ENCODE measurements at regions not wholly inside any gene's neighbourhood (a gene's known extent, or its start where the extent isn't known, plus 50 kb on each side); places are given as distances from the start of the nearest gene placed in this dataset.
"Not testable (repeated sequence)": the region's sequence is repeated elsewhere in the genome, so short reads cannot be mapped to it uniquely, and the experiment has no call there.

GRCh38 chr13:111431206-111431605 is 110.8 kb downstream of the TEX29 start:
- CTCF ChIA-PET, result no interaction called here
- Mint-ChIP-seq H3K36me3 (no peaks in the 10 kb centered on the region), H3K27me3 (peaks cover 13 to 24% of the 10 kb centered on the region in 2 donors)

GRCh38 chr13:111434578-111435159 is 114.2 kb downstream of the TEX29 start:
- DNase-seq, result no peak
- Histone ChIP-seq H3K36me3 (ENCODE audit: insufficient read depth, low read length) (no peaks in the 10 kb centered on the region), H3K4me3 (ENCODE audit: low read length) (no peak overlapping the region), H3K27me3 (ENCODE audit: insufficient read depth, low read length, poor library complexity, severe bottlenecking) (no peaks in the 10 kb centered on the region), H3K9me3 (ENCODE audit: low read length) (no peaks in the 10 kb centered on the region), H3K27ac (ENCODE audit: low read depth, low read length) (no peak overlapping the region), H3K4me1 (ENCODE audit: insufficient read depth, low read length) (no peaks in the 10 kb centered on the region)
- Mint-ChIP-seq H3K9me3 (peaks cover 0 to 1% (median 0%) of the 10 kb centered on the region in 5 donors), H3K4me3 (no peak overlapping the region), H3K36me3 (no peaks in the 10 kb centered on the region), H3K27me3 (peaks cover 5 to 24% of the 10 kb centered on the region in 2 donors), H3K4me1 (no peaks in the 10 kb centered on the region), H3K27ac (no peak overlapping the region)
- POLR2A ChIA-PET, result no interaction called here
- CTCF ChIA-PET, result no interaction called here

More at GRCh38 chr13:111431206-111431605, 110.8 kb downstream of the TEX29 start:
- Histone ChIP-seq H3K9me3 (ENCODE audit: low read length) (no peaks in the 10 kb centered on the region), H3K4me3 (ENCODE audit: low read length) (no peak overlapping the region), H3K36me3 (ENCODE audit: insufficient read depth, low read length) (no peaks in the 10 kb centered on the region), H3K27me3 (ENCODE audit: insufficient read depth, low read length, poor library complexity, severe bottlenecking) (no peaks in the 10 kb centered on the region), H3K27ac (ENCODE audit: low read depth, low read length) (no peak overlapping the region), H3K4me1 (ENCODE audit: insufficient read depth, low read length) (no peaks in the 10 kb centered on the region)
- POLR2A ChIA-PET, result no interaction called here
- Mint-ChIP-seq H3K4me1 (peaks cover 0 to 2% (median 0%) of the 10 kb centered on the region in 3 donors), H3K9me3 (peaks cover 0 to 1% (median 0%) of the 10 kb centered on the region in 5 donors), H3K27ac (no peak overlapping the region), H3K4me3 (no peak overlapping the region)
- no peak for DNase-seq

GRCh38 chr13:111436446-111436845 is 116.0 kb downstream of the TEX29 start:
- Mint-ChIP-seq H3K4me3 (no peak overlapping the region), H3K36me3 (no peaks in the 10 kb centered on the region), H3K27me3 (peaks cover 4 to 19% of the 10 kb centered on the region in 2 donors), H3K9me3 (peaks cover 0 to 1% (median 0%) of the 10 kb centered on the region in 5 donors), H3K4me1 (no peaks in the 10 kb centered on the region), H3K27ac (no peak overlapping the region)
- Histone ChIP-seq H3K4me1 (ENCODE audit: insufficient read depth, low read length) (no peaks in the 10 kb centered on the region), H3K4me3 (ENCODE audit: low read length) (no peak overlapping the region), H3K27me3 (ENCODE audit: insufficient read depth, low read length, poor library complexity, severe bottlenecking) (no peaks in the 10 kb centered on the region), H3K9me3 (ENCODE audit: low read length) (no peaks in the 10 kb centered on the region), H3K27ac (ENCODE audit: low read depth, low read length) (no peak overlapping the region), H3K36me3 (ENCODE audit: insufficient read depth, low read length) (no peaks in the 10 kb centered on the region)
- ChIA-PET POLR2A (no interaction called here), CTCF (no interaction called here)
- DNase-seq, result no peak

GRCh38 chr13:111437417-111437816 is 117.0 kb downstream of the TEX29 start:
- H3K4me1 Mint-ChIP-seq, result no peaks in the 10 kb centered on the region
- Histone ChIP-seq H3K27ac (ENCODE audit: low read depth, low read length) (no peak overlapping the region), H3K36me3 (ENCODE audit: insufficient read depth, low read length) (no peaks in the 10 kb centered on the region), H3K27me3 (ENCODE audit: insufficient read depth, low read length, poor library complexity, severe bottlenecking) (no peaks in the 10 kb centered on the region), H3K9me3 (ENCODE audit: low read length) (no peaks in the 10 kb centered on the region), H3K4me1 (ENCODE audit: insufficient read depth, low read length) (no peaks in the 10 kb centered on the region), H3K4me3 (ENCODE audit: low read length) (no peak overlapping the region)
- H3K4me3 Mint-ChIP-seq, result no peak overlapping the region
- H3K9me3 Mint-ChIP-seq, result peaks cover 0 to 1% (median 0%) of the 10 kb centered on the region in 5 donors
- ChIA-PET POLR2A (no interaction called here), CTCF (interaction anchor here (0.7 kb wide), 1 partner anchor 69 kb away, joined by 3 read pairs; no protein-coding TSS in a partner anchor)
- no peak overlapping the region for H3K27ac Mint-ChIP-seq
- no peak for DNase-seq
- H3K36me3 Mint-ChIP-seq, result no peaks in the 10 kb centered on the region
- H3K27me3 Mint-ChIP-seq, result peaks cover 7 to 14% of the 10 kb centered on the region in 2 donors

- DNase-seq, result no peak
- CTCF ChIA-PET, result interaction anchor here (0.7 kb wide), 1 partner anchor 70 kb away, joined by 3 read pairs; no protein-coding TSS in a partner anchor
- Histone ChIP-seq H3K4me1 (ENCODE audit: insufficient read depth, low read length) (no peaks in the 10 kb centered on the region), H3K4me3 (ENCODE audit: low read length) (no peak overlapping the region), H3K27ac (ENCODE audit: low read depth, low read length) (no peak overlapping the region), H3K9me3 (ENCODE audit: low read length) (no peaks in the 10 kb centered on the region), H3K36me3 (ENCODE audit: insufficient read depth, low read length) (no peaks in the 10 kb centered on the region), H3K27me3 (ENCODE audit: insufficient read depth, low read length, poor library complexity, severe bottlenecking) (no peaks in the 10 kb centered on the region)
- H3K4me1 Mint-ChIP-seq, result no peaks in the 10 kb centered on the region
- H3K4me3 Mint-ChIP-seq, result no peak overlapping the region
- H3K36me3 Mint-ChIP-seq, result no peaks in the 10 kb centered on the region
- no peak overlapping the region for H3K27ac Mint-ChIP-seq
- POLR2A ChIA-PET, result no interaction called here
- peaks cover 0 to 1% (median 0%) of the 10 kb centered on the region in 5 donors for H3K9me3 Mint-ChIP-seq
- H3K27me3 Mint-ChIP-seq, result peaks cover 7 to 15% of the 10 kb centered on the region in 2 donors
These were observed 117.6 kb downstream of the TEX29 start for GRCh38 chr13:111437856-111438547.

GRCh38 chr13:111440492-111440891 is 120.0 kb downstream of the TEX29 start:
- H3K4me1 Mint-ChIP-seq, CTCF ChIA-PET: not testable (repeated sequence)

GRCh38 chr13:111443981-111444380 is 123.5 kb downstream of the TEX29 start:
- H3K4me3 Mint-ChIP-seq, result no peak overlapping the region
- H3K27ac ChIP-seq (ENCODE audit: low read depth, low read length), result no peak overlapping the region
- H3K4me3 ChIP-seq (ENCODE audit: low read length), result no peak overlapping the region
- H3K4me1 ChIP-seq (ENCODE audit: insufficient read depth, low read length), result no peaks in the 10 kb centered on the region
- ChIA-PET POLR2A (no interaction called here), CTCF (no interaction called here)
- no peak for DNase-seq
- H3K9me3 ChIP-seq (ENCODE audit: low read length), result no peaks in the 10 kb centered on the region
- no peaks in the 10 kb centered on the region for H3K36me3 ChIP-seq (ENCODE audit: insufficient read depth, low read length)
- peaks cover 2 to 16% (median 11%) of the 10 kb centered on the region in 5 donors for H3K9me3 Mint-ChIP-seq
- H3K4me1 Mint-ChIP-seq, result peaks cover 0 to 4% (median 0%) of the 10 kb centered on the region in 3 donors
- H3K27ac Mint-ChIP-seq, result no peak overlapping the region
- no peaks in the 10 kb centered on the region for H3K36me3 Mint-ChIP-seq
- H3K27me3 Mint-ChIP-seq, result peaks cover 12 to 29% of the 10 kb centered on the region in 2 donors
- no peaks in the 10 kb centered on the region for H3K27me3 ChIP-seq (ENCODE audit: insufficient read depth, low read length, poor library complexity, severe bottlenecking)

More at GRCh38 chr13:111440492-111440891, 120.0 kb downstream of the TEX29 start:
- H3K9me3 ChIP-seq (ENCODE audit: low read length); H3K36me3 ChIP-seq (ENCODE audit: insufficient read depth, low read length); H3K36me3 Mint-ChIP-seq; POLR2A ChIA-PET; H3K4me3 Mint-ChIP-seq; H3K27me3 ChIP-seq (ENCODE audit: insufficient read depth, low read length, poor library complexity, severe bottlenecking); DNase-seq; H3K4me3 ChIP-seq (ENCODE audit: low read length); H3K27ac ChIP-seq (ENCODE audit: low read depth, low read length); H3K4me1 ChIP-seq (ENCODE audit: insufficient read depth, low read length); H3K9me3 Mint-ChIP-seq: not testable (repeated sequence)
- peaks cover 3 to 19% of the 10 kb centered on the region in 2 donors for H3K27me3 Mint-ChIP-seq
- H3K27ac Mint-ChIP-seq, result peak overlapping the region in 2 of 8 donors; percentile 7 to 70

GRCh38 chr13:111448504-111448903 is 128.1 kb downstream of the TEX29 start:
- H3K9me3 ChIP-seq (ENCODE audit: low read length), result no peaks in the 10 kb centered on the region
- Mint-ChIP-seq H3K9me3 (peaks cover 5 to 18% (median 12%) of the 10 kb centered on the region in 5 donors), H3K27me3 (peaks cover 11 to 37% of the 10 kb centered on the region in 2 donors), H3K27ac (no peak overlapping the region), H3K36me3 (no peaks in the 10 kb centered on the region), H3K4me1 (peaks cover 0 to 4% (median 0%) of the 10 kb centered on the region in 3 donors), H3K4me3 (no peak overlapping the region)
- CTCF ChIA-PET, result no interaction called here
- H3K4me1 ChIP-seq (ENCODE audit: insufficient read depth, low read length), result no peaks in the 10 kb centered on the region
- no peaks in the 10 kb centered on the region for H3K27me3 ChIP-seq (ENCODE audit: insufficient read depth, low read length, poor library complexity, severe bottlenecking)
- POLR2A ChIA-PET, result no interaction called here
- no peak overlapping the region for H3K27ac ChIP-seq (ENCODE audit: low read depth, low read length)
- H3K4me3 ChIP-seq (ENCODE audit: low read length), result no peak overlapping the region
- no peak for DNase-seq
- H3K36me3 ChIP-seq (ENCODE audit: insufficient read depth, low read length), result no peaks in the 10 kb centered on the region
